ENCODE measurements at regions not wholly inside any gene's neighbourhood (a gene's known extent, or its start where the extent isn't known, plus 50 kb on each side); places are given as distances from the start of the nearest gene placed in this dataset.

DNA sequence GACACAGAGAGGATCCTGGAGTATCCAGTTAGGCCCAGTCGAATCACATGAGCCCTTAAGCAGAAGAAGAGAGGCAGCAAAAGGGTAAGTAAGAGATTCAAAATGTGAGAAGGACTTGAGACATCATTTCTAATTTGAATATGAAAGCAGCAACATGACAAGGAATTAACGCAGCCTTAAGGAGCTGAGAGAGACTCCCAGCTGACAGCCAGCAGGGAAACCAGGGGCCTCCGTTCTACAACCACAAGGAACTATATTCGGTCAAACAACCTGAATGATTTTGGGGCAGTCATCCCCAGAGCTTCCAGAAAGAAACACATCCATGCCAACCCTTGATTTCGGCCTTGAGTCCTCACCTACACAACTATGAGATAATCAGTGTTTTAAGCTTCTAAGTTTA, 189.7 kb upstream of the MTNR1B start (continued):
- TF ChIP-seq, protein P1, sequence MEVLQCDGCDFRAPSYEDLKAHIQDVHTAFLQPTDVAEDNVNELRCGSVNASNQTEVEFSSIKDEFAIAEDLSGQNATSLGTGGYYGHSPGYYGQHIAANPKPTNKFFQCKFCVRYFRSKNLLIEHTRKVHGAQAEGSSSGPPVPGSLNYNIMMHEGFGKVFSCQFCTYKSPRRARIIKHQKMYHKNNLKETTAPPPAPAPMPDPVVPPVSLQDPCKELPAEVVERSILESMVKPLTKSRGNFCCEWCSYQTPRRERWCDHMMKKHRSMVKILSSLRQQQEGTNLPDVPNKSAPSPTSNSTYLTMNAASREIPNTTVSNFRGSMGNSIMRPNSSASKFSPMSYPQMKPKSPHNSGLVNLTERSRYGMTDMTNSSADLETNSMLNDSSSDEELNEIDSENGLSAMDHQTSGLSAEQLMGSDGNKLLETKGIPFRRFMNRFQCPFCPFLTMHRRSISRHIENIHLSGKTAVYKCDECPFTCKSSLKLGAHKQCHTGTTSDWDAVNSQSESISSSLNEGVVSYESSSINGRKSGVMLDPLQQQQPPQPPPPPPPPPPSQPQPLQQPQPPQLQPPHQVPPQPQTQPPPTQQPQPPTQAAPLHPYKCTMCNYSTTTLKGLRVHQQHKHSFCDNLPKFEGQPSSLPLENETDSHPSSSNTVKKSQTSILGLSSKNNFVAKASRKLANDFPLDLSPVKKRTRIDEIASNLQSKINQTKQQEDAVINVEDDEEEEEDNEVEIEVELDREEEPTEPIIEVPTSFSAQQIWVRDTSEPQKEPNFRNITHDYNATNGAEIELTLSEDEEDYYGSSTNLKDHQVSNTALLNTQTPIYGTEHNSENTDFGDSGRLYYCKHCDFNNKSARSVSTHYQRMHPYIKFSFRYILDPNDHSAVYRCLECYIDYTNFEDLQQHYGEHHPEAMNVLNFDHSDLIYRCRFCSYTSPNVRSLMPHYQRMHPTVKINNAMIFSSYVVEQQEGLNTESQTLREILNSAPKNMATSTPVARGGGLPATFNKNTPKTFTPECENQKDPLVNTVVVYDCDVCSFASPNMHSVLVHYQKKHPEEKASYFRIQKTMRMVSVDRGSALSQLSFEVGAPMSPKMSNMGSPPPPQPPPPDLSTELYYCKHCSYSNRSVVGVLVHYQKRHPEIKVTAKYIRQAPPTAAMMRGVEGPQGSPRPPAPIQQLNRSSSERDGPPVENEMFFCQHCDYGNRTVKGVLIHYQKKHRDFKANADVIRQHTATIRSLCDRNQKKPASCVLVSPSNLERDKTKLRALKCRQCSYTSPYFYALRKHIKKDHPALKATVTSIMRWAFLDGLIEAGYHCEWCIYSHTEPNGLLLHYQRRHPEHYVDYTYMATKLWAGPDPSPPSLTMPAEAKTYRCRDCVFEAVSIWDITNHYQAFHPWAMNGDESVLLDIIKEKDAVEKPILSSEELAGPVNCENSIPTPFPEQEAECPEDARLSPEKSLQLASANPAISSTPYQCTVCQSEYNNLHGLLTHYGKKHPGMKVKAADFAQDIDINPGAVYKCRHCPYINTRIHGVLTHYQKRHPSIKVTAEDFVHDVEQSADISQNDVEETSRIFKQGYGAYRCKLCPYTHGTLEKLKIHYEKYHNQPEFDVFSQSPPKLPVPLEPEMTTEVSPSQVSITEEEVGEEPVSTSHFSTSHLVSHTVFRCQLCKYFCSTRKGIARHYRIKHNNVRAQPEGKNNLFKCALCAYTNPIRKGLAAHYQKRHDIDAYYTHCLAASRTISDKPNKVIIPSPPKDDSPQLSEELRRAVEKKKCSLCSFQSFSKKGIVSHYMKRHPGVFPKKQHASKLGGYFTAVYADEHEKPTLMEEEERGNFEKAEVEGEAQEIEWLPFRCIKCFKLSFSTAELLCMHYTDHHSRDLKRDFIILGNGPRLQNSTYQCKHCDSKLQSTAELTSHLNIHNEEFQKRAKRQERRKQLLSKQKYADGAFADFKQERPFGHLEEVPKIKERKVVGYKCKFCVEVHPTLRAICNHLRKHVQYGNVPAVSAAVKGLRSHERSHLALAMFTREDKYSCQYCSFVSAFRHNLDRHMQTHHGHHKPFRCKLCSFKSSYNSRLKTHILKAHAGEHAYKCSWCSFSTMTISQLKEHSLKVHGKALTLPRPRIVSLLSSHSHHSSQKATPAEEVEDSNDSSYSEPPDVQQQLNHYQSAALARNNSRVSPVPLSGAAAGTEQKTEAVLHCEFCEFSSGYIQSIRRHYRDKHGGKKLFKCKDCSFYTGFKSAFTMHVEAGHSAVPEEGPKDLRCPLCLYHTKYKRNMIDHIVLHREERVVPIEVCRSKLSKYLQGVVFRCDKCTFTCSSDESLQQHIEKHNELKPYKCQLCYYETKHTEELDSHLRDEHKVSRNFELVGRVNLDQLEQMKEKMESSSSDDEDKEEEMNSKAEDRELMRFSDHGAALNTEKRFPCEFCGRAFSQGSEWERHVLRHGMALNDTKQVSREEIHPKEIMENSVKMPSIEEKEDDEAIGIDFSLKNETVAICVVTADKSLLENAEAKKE (CRISPR knock-in tag; IDR thresholded peaks at IDR 0.05) = no peak
- TF ChIP-seq EZH2phosphoT487 (IDR thresholded peaks at IDR 0.05; ENCODE audit: unreplicated experiment) = no peak

DNA sequence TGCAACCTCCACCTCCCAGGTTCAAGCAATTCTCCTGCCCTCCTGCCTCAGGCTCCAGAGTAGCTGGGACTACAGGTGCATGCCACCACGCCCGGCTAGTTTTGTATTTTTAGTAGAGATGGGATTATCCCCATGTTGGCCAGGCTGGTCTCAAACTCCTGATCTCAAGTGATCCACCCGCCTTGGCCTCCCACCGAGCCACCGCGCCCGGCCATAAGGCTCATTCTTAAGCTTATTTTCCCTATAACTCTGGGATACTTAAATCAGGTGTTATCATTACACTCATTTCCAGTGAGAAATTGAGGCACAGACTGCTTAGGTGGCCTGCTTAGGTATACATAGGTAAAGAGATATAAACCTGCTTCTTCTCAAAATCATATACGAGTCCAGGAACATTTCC, 188.3 kb upstream of the MTNR1B start:
- peaks cover 26% of the 10 kb centered on the region for H3K4me1 ChIP-seq (ENCODE audit: insufficient read depth)
- no peak overlapping the region for H3K27ac Mint-ChIP-seq
- H3K36me3 ChIP-seq (ENCODE audit: insufficient read depth) = no peaks in the 10 kb centered on the region
- H3K9me2 ChIP-seq (ENCODE audit: insufficient read depth) = no peaks in the 10 kb centered on the region; the same call in 1 of the 2 replicates
- H3K36me3 Mint-ChIP-seq (ENCODE audit: low read depth) = peaks cover 11% of the 10 kb centered on the region; the same call in 2 of the 3 replicates
- no peak overlapping the region for H3K4me3 ChIP-seq
- ATAC-seq (no peak), DNase-seq (ENCODE audit: low spot score) (no peak)
- H3F3A ChIP-seq (replicated peaks; ENCODE audit: low read depth) = no peaks in the 10 kb centered on the region
- H3K27me3 Mint-ChIP-seq (ENCODE audit: insufficient read depth, low read depth, poor library complexity) = peaks cover 2% of the 10 kb centered on the region
- H3K27ac ChIP-seq (ENCODE audit: low read depth) = no peak overlapping the region
- no peaks in the 10 kb centered on the region for H3K27me3 ChIP-seq (ENCODE audit: insufficient read depth)
- H3K4me2 ChIP-seq = no peak overlapping the region
- H4K20me1 ChIP-seq (replicated peaks; ENCODE audit: insufficient read depth) = no peaks in the 10 kb centered on the region
- H3K4me3 Mint-ChIP-seq = no peak overlapping the region
- peaks cover 29% of the 10 kb centered on the region for H3K4me1 Mint-ChIP-seq
- no peaks in the 10 kb centered on the region for H3K9me3 Mint-ChIP-seq
- TF ChIP-seq, protein P2, sequence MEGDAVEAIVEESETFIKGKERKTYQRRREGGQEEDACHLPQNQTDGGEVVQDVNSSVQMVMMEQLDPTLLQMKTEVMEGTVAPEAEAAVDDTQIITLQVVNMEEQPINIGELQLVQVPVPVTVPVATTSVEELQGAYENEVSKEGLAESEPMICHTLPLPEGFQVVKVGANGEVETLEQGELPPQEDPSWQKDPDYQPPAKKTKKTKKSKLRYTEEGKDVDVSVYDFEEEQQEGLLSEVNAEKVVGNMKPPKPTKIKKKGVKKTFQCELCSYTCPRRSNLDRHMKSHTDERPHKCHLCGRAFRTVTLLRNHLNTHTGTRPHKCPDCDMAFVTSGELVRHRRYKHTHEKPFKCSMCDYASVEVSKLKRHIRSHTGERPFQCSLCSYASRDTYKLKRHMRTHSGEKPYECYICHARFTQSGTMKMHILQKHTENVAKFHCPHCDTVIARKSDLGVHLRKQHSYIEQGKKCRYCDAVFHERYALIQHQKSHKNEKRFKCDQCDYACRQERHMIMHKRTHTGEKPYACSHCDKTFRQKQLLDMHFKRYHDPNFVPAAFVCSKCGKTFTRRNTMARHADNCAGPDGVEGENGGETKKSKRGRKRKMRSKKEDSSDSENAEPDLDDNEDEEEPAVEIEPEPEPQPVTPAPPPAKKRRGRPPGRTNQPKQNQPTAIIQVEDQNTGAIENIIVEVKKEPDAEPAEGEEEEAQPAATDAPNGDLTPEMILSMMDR (conservative IDR thresholded peaks at IDR 0.05; ENCODE audit: low read depth in 2 of 2) = no peak
- TF ChIP-seq ZNF331 (CRISPR knock-in tag; IDR thresholded peaks at IDR 0.05; ENCODE audit: low read depth) (no peak), CREB1 (CRISPR knock-in tag; IDR thresholded peaks at IDR 0.05; ENCODE audit: low read depth) (no peak), JUNB (IDR thresholded peaks at IDR 0.05; ENCODE audit: unreplicated experiment) (no peak)
- H3K79me2 ChIP-seq (replicated peaks; ENCODE audit: insufficient read depth) = no peaks in the 10 kb centered on the region
- H2AFZ ChIP-seq = no peak overlapping the region

Data from GM23338 (cell line).